NCI-H1048 (cell line): ENCODE measurements at regions not wholly inside any gene's neighbourhood (a gene's known extent, or its start where the extent isn't known, plus 50 kb on each side); places are given as distances from the start of the nearest gene placed in this dataset.
"Not testable (repeated sequence)": the region's sequence is repeated elsewhere in the genome, so short reads cannot be mapped to it uniquely, and the experiment has no call there.

Experiments used
- DNase-seq: peaks from one replicate; lab custom pipeline; 2025; lab: John Stamatoyannopoulos, UW

DNA sequence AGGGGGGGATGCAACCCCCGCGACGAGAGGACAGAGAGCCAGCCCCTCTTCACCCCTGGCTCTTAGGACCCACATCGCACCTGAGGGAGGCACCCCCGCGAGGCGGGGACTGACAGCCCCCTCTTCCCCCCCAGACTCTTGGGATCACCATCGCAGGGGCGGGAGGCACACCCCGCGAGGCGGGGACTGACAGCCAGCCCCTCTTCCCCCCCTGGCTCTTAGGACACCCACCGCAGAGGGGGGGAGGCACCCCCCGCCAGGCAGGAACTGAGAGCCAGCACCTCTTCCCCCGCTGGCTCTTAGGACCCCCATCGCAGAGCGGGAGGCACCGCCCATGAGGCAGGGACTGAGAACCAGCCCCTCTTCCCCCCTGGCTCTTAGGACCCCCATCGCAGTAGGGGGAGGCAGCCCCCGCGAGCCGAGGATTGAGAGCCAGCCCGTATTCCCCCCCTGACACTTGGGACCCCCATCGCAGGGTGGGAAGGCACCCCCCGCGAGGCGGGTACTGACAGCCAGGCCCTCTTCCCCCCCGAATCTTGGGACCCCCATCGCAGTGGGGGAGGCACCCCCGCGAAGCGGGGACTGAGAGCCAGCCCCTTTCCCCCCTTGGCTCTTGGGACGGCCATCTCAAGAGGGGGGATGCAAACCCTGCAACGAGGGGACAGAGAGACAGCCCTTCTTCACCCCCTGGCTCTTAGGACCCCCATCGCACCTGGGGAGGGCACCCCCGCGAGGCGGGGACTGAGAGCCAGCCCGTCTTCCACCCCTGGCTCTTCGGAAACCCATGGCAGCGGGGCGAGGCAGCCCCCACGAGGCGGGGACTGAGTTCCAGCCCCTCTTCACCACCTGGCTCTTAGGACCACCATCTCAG lies 2425.1 kb upstream of the PCDH20 start:
- no peak for DNase-seq

DNA sequence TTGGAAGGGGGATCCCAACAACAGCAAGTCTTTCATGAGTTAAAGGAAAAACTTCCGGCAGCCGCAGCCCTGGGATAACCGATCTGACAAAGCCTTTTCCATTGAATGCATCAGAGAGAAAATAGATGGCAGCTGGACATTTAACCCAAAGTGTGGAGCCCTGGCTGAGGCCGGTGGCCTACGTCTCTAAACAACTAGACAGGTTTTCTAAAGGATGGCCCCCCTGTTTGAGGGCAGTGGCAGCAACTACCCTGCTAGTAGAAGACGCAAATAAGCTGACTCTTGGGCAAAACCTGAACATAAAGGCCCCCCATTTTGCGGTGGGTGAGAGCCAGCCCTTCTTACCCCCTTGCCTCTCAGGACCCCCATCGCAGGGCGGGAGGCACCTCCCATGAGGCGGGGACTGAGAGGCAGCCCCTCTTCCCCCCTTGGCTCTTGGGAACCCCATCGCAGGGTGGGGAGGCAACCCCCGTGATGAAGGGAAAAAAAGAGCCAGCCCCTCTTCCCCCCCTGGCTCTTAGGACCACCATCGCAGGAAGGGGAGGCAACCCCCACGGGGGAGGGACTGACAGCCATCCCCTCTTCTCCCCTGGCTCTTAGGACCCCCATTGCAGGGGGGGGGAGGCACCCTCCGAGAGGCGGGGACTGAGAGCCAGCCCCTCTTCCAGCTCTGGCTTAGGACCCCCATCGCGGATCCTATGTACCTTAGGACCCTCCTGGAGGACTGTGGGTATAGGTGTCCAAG lies 2422.9 kb upstream of the PCDH20 start:
- DNase-seq: no peak

DNA sequence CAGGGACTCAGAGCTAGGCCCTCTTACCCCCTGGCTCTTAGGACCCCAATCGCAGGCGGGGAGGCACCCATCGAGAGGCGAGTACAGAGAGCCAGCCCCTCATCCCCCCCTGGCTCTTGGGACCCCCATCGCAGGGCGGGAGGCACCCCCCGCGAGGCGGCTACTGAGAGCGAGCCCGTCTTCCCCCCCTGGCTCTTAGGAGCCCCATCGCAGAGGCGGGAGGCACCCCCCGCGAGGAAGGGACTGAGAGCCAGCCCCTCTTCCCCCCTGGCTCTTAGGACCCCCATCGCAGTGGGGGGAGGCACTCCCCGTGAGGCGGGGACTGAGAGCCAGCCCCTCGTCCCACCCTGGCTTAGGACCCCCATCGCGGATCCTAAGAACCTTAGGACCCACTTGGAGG lies 2422.1 kb upstream of the PCDH20 start:
- DNase-seq: not testable (repeated sequence)

DNA sequence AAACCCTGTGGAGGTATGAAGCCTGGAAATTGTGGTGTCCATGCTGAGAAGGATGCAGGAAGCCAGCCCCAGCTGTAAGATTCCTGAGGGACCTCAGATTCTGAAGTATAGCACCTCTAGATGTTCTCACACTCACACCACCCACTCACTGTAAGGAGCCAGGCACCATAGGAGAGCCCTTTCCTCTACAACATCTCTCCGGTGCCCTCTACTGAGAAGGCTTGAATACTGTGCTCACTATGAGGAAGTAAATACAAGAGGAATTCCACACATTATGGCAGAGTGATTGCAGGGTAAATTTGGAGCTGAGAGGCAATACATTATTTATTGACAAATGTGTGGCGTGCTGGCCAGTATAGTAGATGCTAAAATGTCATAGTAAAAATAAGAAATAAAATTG lies 2414.0 kb upstream of the PCDH20 start:
- not testable (repeated sequence) for DNase-seq

DNA sequence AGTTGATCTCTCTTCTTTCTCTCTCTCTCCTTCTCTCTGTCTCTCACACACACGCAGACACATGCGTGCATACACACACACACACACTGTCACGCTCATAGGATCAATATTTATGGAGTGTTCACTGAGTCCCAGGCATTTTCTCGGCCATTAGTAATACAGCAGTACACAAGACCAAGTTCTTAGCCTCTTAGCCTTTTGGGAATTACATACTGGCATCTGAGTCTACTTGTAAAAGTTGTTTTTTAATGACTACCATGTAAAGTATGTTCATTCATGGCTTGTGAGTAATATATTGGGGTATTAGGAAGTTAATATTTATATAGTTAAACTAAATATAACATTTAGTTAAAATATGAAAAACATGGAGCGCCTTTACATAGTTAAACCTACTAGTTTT lies 2406.1 kb upstream of the PCDH20 start:
- DNase-seq: not testable (repeated sequence)

DNA sequence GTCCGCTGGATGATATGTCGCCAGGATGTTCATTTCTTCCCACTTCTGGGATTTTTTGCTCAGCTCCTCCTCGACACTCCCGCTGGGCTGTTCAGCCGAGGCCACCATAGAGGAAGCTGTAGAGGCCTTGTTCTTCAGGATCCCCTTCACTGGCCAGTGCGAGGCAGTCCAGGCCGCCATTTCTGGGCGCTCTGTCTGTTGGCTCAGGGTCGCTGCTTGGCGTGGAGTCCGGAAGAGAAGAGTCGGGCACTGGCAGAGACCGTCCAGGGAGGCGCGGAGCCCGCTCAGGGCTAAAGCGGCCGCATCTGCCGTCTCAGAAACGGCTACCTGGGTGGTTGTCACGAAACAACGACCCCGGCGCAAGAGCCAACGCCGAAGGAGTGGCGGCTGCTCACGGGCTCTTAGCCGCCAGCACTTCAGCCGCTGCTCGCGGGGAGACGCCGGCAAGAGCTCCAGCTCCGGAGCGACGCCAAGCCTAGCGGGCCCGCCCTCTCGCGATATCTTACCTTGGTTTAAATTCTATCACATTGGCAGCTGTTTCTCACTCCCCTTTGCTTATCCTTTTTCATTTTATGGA lies 2395.9 kb upstream of the PCDH20 start:
- DNase-seq: not testable (repeated sequence)

DNA sequence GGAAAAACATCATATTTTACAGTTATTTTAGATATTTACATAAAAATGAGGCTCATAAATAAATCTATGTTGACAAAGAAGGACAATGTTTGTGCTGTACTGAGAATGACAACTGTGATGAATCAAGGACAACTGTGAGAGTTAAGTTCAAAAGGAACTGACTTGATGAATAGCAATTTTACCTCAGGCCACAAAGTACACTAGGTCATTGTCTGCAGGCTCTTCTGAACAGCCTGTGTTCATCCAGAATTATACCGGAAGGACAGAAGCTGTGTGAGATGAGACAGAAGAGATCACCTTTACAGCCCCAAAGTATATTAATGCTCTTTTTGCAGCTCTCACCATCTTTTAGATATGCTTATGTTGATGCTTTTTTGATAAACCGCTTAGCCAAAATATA lies 2375.5 kb upstream of the PCDH20 start:
- DNase-seq: not testable (repeated sequence)

DNA sequence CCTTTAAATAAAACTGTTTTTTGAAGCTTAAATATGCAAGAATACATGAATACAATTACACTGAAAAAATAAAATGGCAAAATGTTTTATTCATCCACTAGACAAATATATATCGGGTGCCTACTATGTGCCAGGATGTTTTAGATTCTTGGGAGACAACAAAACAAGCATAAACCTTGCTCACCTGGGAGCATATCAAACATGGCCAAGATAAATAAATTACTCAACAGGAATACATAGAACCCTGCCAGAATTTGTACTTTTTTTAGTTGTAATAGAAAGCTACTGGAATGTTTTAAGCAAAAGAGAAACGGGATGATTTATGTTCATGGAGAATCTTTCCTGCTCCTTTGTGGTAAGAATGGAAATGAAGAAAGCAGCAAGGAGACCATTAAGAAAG lies 2358.5 kb upstream of the PCDH20 start:
- no peak for DNase-seq

DNA sequence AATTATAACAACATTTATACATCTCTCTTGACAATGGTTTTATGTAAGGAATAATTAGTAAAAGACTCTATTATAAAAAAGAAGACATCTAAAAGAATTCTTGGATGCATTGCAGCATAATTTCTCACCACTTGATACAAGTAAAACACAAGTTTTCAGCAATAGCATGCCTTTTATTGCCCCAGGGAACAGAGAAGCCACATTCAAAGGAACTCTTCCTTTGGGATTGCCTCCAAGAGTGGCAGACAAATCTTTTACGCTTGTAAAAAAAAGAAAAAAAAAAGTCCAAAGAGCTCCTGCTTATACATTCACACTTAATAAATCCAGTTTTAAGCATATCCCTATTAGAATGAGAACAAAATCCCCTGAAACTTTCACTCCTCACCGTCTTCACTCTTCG lies 2357.8 kb upstream of the PCDH20 start:
- no peak for DNase-seq

DNA sequence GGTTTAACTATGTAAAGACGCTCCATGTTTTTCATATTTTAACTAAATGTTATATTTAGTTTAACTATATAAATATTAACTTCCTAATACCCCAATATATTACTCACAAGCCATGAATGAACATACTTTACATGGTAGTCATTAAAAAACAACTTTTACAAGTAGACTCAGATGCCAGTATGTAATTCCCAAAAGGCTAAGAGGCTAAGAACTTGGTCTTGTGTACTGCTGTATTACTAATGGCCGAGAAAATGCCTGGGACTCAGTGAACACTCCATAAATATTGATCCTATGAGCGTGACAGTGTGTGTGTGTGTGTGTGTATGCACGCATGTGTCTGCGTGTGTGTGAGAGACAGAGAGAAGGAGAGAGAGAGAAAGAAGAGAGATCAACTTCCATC lies 2342.0 kb upstream of the PCDH20 start:
- not testable (repeated sequence) for DNase-seq

DNA sequence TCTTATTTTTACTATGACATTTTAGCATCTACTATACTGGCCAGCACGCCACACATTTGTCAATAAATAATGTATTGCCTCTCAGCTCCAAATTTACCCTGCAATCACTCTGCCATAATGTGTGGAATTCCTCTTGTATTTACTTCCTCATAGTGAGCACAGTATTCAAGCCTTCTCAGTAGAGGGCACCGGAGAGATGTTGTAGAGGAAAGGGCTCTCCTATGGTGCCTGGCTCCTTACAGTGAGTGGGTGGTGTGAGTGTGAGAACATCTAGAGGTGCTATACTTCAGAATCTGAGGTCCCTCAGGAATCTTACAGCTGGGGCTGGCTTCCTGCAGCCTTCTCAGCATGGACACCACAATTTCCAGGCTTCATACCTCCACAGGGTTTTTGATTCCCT lies 2334.2 kb upstream of the PCDH20 start:
- DNase-seq: not testable (repeated sequence)

DNA sequence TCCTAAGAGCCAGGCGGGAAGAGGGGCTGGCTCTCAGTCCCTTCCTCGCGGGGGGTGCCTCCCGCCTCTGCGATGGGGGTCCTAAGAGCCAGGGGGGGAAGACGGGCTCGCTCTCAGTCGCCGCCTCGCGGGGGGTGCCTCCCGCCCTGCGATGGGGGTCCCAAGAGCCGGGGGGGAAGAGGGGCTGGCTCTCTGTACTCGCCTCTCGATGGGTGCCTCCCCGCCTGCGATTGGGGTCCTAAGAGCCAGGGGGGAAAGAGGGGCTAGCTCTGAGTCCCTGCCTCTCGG lies 2326.1 kb upstream of the PCDH20 start:
- not testable (repeated sequence) for DNase-seq

DNA sequence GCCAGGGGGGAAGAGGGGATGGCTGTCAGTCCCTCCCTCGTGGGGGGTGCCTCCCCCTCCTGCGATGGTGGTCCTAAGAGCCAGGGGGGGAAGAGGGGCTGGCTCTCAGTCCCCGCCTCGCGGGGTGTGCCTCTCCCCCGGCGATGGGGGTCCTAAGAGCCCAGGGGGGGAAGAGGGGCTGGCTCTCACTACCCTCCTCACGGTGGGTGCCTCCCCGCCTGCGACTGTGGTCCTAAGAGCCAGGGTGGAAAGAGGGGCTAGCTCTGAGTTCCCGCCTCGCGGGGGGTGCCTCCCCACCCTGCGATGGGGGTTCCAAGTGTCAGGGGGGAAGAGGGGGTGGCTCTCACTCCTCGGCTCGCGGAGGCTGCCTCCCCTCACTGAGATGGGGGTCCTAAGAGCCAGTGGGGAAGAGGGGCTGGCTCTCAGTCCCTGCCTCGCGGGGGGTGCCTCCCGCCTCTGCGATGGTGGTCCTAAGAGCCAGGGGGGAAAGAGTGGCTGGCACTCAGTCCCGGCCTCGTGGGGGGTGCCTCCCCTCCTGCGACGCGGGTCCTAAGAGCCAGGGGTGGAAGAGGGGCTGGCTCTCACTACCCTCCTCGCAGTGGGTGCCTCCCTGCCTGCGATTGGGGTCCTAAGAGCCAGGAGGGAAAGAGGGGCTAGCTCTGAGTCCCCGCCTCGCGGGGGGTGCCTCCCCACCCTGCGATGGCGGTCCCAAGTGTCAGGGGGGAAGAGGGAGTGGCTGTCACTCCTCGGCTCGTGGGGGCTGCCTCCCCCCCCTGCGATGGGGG lies 2325.6 kb upstream of the PCDH20 start:
- no peak for DNase-seq

DNA sequence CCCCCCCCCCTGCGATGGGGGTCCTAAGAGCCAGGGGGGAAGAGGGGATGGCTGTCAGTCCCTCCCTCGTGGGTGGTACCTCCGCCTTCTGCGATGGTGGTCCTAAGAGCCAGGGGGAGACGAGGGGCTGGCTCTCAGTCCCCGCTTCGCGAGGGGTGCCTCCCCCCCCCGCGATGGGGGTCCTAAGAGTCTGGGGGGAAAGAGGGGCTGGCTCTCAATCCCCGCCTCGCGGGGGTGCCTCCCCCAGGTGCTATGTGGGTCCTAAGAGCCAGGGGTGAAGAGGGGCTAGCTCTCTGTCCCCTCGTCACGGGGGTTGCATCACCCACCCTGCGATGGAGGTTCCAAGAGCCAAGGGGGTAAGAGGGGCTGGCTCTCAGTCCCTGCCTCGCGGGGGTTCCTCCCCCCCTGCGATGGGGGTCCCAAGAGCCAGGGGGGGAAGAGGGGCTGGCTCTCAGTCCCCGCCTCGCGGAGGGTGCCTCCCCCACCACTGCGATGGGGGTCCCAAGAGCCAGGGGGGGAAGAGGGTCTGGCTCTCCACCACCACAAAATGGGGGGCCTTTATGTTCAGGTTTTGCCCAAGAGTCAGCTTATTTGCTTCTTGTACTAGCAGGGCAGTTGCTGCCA lies 2323.6 kb upstream of the PCDH20 start:
- not testable (repeated sequence) for DNase-seq

DNA sequence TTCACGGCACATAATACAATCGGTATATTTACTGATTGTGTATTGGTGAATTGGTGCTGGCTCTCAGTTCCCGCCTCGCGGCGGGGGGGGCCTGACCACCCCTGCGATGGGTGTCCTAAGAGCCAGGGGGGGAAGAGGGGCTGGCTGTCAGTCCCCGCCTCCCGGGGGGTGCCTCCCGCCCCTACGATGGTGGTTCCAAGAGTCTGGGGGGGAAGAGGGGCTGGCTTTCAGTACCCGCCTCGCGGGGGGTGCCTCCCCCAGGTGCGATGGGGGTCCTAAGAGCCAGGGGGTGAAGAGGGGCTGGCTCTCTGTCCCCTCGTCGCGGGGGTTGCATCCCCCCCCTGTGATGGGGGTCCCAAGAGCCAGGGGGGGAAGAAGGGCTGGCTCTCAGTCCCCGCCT lies 2321.8 kb upstream of the PCDH20 start:
- DNase-seq: no peak

DNA sequence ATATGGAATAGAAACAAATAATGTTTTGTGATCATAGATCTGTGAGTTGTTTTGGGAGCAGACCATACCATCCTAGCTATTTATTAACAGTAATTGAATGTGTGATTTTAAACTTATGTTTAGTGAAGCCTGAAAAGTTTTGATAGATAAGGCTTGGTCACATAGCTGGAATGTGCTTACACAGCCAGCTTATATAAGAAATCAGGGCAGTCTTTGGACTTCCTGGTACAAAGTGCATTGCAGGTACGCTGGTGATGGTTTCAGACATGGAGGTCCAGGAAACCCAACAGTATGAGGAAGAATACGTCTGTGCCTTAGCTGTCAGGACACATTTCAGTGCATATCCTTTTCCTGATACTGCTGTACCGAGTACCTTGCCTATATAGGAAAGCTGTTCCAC lies 2316.2 kb upstream of the PCDH20 start:
- no peak for DNase-seq

DNA sequence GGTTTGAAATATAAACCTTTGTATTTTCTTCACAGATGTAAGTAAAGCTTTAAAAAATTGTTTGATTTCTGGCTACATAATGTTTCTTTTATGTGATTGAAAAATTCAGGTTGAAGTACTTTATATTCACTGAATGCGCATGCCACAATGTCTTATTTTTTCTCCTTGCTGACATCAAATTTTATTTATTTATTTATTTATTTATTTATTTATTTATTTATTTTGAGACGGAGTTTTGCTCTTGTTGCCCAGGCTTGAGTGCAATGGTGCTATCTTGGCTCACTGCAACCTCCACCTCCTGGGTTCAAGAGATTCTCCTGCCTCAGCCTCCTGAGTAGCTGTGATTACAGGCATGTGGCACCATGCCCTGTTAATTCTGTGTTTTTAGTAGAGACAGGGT lies 2296.5 kb upstream of the PCDH20 start:
- not testable (repeated sequence) for DNase-seq

DNA sequence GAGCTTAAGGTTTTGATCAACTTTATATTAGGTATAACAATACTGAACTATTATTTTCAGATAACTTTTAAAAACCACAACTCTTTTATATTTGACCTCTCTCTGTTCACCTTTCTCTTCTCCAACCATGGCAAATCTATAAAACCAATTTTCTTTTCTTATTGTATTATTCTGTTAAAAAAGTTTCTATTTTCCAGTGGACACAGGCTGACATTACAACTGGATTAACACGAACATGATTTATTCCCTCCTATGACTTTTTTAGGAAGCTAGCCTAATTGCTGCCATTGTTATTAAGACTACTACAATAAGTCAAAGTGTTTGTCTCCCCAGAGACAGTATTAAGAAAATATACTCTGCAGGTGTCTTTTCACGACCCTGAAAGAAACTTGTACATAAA lies 2291.1 kb upstream of the PCDH20 start:
- no peak for DNase-seq

DNA sequence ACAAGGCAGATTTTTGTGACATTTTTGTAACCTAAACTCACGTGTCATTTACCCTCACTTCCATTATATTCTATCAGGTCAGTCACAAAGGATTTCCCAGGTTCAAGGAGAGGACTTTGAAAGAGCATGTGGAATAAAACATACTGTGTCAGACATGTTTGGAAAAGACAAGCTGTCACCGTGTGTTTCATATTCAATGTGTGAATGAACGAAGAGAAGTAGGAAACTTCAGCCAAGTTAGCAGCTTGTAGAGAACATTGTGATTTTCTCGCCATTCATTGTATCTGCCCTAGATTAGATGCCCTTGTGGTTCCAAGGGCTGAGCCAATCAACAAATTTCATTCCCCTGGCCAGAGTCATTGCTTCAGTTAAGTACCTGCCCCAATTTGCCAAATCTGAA lies 2288.9 kb upstream of the PCDH20 start:
- DNase-seq: no peak

DNA sequence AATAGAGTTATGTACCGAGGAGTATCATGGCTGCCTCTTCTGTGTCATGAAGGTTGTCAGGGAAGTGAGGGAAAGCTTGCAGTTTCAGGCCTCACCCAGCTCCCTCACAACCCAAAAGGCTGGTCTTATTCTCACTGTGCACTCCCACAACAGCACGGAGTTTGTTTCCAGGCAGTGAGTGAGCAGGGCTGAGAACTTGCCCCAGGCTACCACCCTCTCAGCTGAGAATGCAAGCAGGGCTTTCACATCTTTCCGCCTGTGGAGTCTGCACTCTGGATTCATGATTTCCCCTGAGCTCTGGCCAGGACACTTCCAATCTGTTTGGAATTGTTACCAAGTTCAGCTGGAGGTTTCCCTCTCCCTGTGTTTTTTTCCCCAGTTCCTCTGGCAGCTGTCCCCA lies 2284.7 kb upstream of the PCDH20 start:
- no peak for DNase-seq

DNA sequence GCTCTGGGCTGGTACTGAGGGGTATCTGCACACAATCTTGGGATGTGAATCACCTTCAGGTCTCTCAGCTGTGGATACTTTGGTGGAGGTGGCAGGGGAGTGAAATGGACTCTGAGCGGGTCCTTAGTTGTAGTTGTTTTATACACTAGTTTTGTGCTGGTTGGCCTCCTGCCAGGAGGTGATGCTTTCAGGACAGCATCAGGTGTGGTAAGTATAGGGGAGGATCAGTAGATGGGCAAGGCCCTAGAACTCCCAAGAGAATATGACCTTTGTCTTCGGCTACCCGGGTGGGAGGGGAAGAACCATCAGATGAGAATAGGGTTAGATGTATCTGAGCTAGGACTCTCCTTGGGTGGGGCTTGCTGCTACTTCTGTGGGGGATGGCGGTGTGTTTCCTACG lies 2284.3 kb upstream of the PCDH20 start:
- DNase-seq: no peak

DNA sequence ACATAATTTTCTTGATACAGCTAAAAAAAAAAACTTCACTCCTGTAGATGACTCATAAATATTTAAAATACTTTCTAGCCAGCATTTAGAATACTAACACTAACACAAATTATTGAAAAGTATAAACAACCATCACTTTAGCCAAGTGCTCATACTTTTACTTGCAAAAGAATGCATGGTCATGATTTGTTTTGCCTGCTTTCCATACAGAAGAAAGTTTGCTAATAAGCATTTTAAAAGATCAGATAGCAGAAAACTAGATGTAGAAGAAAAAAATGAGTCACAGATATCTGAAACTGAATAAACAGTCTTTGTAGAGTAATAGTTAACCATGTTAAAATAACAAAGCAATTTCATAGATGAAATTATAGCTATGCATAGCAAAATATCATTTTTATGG lies 2280.4 kb upstream of the PCDH20 start:
- no peak for DNase-seq
